ENCODE measurements at regions not wholly inside any gene's neighbourhood (a gene's known extent, or its start where the extent isn't known, plus 50 kb on each side); places are given as distances from the start of the nearest gene placed in this dataset.
A peak's percentile ranks its signal among the peaks of the same experiment; 100 is the strongest.

DNA sequence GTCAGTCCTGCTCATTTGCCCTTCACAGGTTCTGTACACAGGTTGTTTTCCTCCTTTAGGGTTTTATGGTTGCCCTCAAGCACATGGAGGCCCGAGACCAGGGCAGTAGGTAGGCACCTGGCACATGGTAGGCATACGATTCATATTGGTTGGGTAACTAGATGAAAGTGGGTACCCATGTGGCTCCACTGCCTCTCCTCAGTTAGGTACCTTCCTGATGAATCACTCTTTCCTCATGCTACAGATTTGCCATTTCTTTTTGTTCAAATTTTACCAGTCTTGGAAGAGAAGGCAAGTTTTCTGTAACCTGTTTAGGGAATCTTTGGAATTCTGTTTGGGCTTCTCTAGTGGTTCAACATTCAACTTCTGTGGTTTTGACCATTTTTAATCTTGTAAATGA is 121.3 kb downstream of the FHIP1A start:
- no peak overlapping the region for H3K4me3 ChIP-seq (ENCODE audit: low read depth, low read length)
- in situ Hi-C loops (cut with HindIII; ENCODE audit: low sequenced_read_pairs) = no loop called here
- TF ChIP-seq, protein P1, sequence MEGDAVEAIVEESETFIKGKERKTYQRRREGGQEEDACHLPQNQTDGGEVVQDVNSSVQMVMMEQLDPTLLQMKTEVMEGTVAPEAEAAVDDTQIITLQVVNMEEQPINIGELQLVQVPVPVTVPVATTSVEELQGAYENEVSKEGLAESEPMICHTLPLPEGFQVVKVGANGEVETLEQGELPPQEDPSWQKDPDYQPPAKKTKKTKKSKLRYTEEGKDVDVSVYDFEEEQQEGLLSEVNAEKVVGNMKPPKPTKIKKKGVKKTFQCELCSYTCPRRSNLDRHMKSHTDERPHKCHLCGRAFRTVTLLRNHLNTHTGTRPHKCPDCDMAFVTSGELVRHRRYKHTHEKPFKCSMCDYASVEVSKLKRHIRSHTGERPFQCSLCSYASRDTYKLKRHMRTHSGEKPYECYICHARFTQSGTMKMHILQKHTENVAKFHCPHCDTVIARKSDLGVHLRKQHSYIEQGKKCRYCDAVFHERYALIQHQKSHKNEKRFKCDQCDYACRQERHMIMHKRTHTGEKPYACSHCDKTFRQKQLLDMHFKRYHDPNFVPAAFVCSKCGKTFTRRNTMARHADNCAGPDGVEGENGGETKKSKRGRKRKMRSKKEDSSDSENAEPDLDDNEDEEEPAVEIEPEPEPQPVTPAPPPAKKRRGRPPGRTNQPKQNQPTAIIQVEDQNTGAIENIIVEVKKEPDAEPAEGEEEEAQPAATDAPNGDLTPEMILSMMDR (IDR thresholded peaks at IDR 0.05; ENCODE audit: low read depth, low read length) = no peak
- DNase-seq (ENCODE audit: low read depth, low spot score) = peak; percentile 10

DNA sequence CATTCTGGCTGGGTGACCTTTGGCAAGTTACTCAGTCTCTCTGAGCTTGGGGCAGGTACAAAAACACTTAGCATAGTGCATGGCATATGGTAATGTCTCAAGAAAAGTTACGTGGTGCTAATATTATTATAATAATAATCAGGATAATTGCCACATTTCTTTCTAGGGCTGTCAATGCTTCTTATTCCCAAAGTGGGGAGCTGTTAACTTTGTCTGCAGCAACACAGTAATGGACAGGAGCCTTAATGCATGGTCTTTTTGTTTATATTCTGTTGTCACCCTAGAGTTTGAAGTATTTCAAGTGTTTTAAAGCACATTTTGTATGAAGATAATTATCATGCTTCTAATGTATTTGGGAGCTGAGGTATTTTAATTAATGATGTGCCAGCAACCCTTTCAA is 121.8 kb downstream of the FHIP1A start:
- no peak for DNase-seq (ENCODE audit: low read depth, low spot score)
- TF ChIP-seq, protein P1 (IDR thresholded peaks at IDR 0.05; ENCODE audit: low read depth, low read length) = no peak
- in situ Hi-C loops (cut with HindIII; ENCODE audit: low sequenced_read_pairs) = no loop called here

DNA sequence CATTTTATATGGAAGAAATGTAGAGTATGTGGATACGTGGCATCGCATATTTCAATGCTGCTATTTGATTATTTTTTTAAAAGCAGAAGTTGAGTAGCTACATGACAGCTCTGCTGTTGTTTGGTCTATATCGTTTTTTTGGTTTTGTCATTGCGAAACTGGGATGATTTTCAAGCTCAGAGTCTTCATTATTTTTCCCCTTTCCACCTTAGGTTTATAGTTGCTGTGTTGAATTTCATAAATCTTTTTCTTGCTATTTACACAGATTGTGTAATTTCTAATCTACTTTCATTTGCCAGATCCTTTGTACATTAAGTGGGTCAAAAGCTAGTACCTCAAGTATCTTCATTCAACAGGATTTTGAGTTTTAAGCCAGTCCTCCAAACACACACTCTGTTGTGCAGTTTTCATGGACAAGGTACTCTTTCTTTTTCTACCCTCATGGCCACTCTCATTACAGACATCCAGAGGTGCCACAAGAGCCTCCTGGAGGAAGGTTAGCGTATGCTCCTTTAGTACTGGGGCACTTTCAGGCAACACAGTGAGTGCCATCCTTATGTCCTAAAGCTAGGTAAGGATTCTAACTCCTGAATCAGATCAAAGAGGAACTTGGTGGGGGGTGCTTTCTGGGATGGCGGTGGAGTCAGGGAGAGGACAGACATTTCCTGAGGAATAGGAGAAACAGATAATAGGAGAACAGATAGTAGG is 123.2 kb downstream of the FHIP1A start:
- H3K4me3 ChIP-seq (ENCODE audit: low read depth, low read length) = no peak overlapping the region
- in situ Hi-C loops (cut with HindIII; ENCODE audit: low sequenced_read_pairs) = no loop called here
- TF ChIP-seq, protein P1 (IDR thresholded peaks at IDR 0.05; ENCODE audit: low read depth, low read length) = no peak
- no peak for DNase-seq (ENCODE audit: low read depth, low spot score)

More for the DNA sequence above, 121.8 kb downstream of the FHIP1A start:
- H3K4me3 ChIP-seq (ENCODE audit: low read depth, low read length) = no peak overlapping the region

DNA sequence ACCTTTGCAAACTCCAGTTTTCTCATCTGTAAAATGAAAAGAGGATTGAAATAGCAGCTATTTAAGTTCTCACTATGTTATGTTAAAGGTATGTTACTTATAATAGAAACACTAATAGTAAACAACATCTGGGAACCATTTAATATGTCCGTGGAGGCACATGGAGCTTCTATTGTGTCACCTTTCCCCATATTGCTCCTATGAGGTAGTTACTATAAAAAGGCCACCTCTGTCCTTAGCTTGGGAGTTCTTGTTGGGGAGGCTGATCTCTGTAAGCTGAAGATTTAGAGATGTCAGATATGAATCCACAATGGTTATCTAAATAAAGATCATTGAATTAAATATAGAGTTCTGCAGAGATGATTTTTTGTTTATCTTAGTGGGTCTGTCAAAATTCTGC is 125.2 kb downstream of the FHIP1A start:
- in situ Hi-C loops (cut with HindIII; ENCODE audit: low sequenced_read_pairs) = no loop called here
- TF ChIP-seq, protein P1 (IDR thresholded peaks at IDR 0.05; ENCODE audit: low read depth, low read length) = no peak

DNA sequence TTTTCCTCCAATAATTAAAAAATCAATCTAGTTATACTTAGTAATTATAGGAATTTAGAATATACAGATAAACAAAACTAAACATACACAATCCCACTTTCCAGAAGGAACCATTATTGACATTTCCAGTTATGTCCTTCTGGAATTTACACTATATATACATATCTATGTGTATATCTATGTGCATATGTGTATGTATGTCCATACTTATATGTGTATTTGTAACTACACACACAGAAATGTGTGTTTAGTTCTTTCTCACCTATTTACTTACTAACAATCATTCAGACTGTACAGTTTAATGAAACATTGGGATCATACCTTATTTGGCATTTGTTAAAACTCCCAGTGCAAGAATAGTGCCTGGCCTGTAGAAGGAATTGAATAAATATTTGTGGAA is 126.4 kb downstream of the FHIP1A start:
- DNase-seq (ENCODE audit: low read depth, low spot score) = no peak
- TF ChIP-seq, protein P1 (IDR thresholded peaks at IDR 0.05; ENCODE audit: low read depth, low read length) = no peak
- in situ Hi-C loops (cut with HindIII; ENCODE audit: low sequenced_read_pairs) = no loop called here
- H3K4me3 ChIP-seq (ENCODE audit: low read depth, low read length) = no peak overlapping the region

More for the DNA sequence above, 125.2 kb downstream of the FHIP1A start:
- H3K4me3 ChIP-seq (ENCODE audit: low read depth, low read length) = no peak overlapping the region
- no peak for DNase-seq (ENCODE audit: low read depth, low spot score)

DNA sequence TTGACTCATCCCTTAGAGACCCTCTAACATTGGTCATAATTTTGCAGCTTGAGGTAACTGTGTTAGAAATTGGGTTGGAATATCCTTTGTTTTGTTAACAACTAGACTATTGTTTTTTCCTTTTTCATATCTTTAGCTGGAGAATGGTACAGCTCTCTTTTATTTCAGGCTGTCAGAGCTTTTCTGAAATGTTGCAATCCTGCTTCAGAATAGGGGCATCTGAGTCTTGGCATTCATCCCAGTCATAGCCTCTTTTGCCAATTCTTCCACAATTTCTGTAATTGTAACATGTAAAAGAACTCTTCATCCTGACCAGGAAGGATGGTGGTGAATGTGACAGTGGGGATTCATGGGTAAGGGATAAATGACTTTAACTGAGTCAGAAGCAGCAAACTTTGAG is 128.7 kb downstream of the FHIP1A start:
- in situ Hi-C loops (cut with HindIII; ENCODE audit: low sequenced_read_pairs) = no loop called here
- TF ChIP-seq, protein P1 (IDR thresholded peaks at IDR 0.05; ENCODE audit: low read depth, low read length) = no peak
- peak; percentile 45 for DNase-seq (ENCODE audit: low read depth, low spot score)
- no peak overlapping the region for H3K4me3 ChIP-seq (ENCODE audit: low read depth, low read length)
